ENCODE measurements at regions not wholly inside any gene's neighbourhood (a gene's known extent, or its start where the extent isn't known, plus 50 kb on each side); places are given as distances from the start of the nearest gene placed in this dataset.

- no peak for TF ChIP-seq CTCF (IDR thresholded peaks at IDR 0.05 in 8 of 11, conservative IDR thresholded peaks at IDR 0.05 in 3 of 11)
- TF ChIP-seq POLR2A (IDR thresholded peaks at IDR 0.05) = no peak
- TF ChIP-seq POLR2AphosphoS5 (IDR thresholded peaks at IDR 0.05) = no peak
These were observed 177.5 kb upstream of the DUSP10 start for GRCh38 chr1:221919341-221919740.
